PFSK-1 (cell line): ENCODE measurements at regions not wholly inside any gene's neighbourhood (a gene's known extent, or its start where the extent isn't known, plus 50 kb on each side); places are given as distances from the start of the nearest gene placed in this dataset.

Experiments used
- FOXP2 ChIP-seq: optimal IDR thresholded peaks from 2 replicates; pipeline ENCODE3; 2011; ENCODE audit warnings: borderline replicate concordance, control low read depth, inconsistent platforms; ENCODE audit not compliant: insufficient read depth; ENCODE audit errors: extremely low read length, extremely low read depth
- POLR2AphosphoS5 ChIP-seq: IDR thresholded peaks from 2 replicates; pipeline ENCODE4 v1.6.1; 2012; ENCODE audit warnings: low read depth, mild to moderate bottlenecking, control low read depth, low read length, moderate library complexity
- REST ChIP-seq, 2 experiments: IDR thresholded peaks; 2 replicates each; pipeline versions ENCODE4 v1.6.1 to v1.8.0; 2011 to 2012; ENCODE audit warnings: low read depth in 2 of 2, low read length in 2 of 2, control low read depth in 1 of 2, inconsistent platforms in 1 of 2, mild to moderate bottlenecking in 1 of 2, moderate library complexity in 1 of 2; ENCODE audit not compliant: insufficient read depth in 1 of 2
- SIN3A ChIP-seq: IDR thresholded peaks from 2 replicates; pipeline ENCODE4 v1.6.1; 2012; ENCODE audit warnings: mild to moderate bottlenecking, low read length, moderate library complexity, borderline replicate concordance; ENCODE audit not compliant: insufficient read depth
- TAF1 ChIP-seq: IDR thresholded peaks from 2 replicates; pipeline ENCODE4 v1.6.1; 2012; ENCODE audit warnings: low read length, control low read depth, borderline replicate concordance; ENCODE audit not compliant: insufficient read depth

- no peak for TF ChIP-seq REST (IDR thresholded peaks at IDR 0.05; ENCODE audit: insufficient read depth in 1 of 2, low read depth in 2 of 2, low read length in 2 of 2)
- TF ChIP-seq FOXP2, result no peak
- TF ChIP-seq POLR2AphosphoS5, result no peak
- TF ChIP-seq TAF1, result no peak
- no peak for TF ChIP-seq SIN3A
These were observed 497.1 kb upstream of the GJE1 start for GRCh38 chr6:141635621-141636020.

- no peak for TF ChIP-seq SIN3A
- TF ChIP-seq REST (IDR thresholded peaks at IDR 0.05; ENCODE audit: insufficient read depth in 1 of 2, low read depth in 2 of 2, low read length in 2 of 2), result no peak
- TF ChIP-seq FOXP2, result no peak
- TF ChIP-seq TAF1, result no peak
- TF ChIP-seq POLR2AphosphoS5, result no peak
These were observed 498.5 kb upstream of the GJE1 start for GRCh38 chr6:141634269-141634668.

- TF ChIP-seq POLR2AphosphoS5 (no peak), TAF1 (no peak), FOXP2 (no peak), REST (IDR thresholded peaks at IDR 0.05; ENCODE audit: insufficient read depth in 1 of 2, low read depth in 2 of 2, low read length in 2 of 2) (no peak), SIN3A (no peak)
These were observed 508.4 kb upstream of the GJE1 start for GRCh38 chr6:141624301-141624700.

- TF ChIP-seq FOXP2 (no peak), TAF1 (no peak)
These were observed 514.5 kb upstream of the GJE1 start for GRCh38 chr6:141618180-141618581.

GRCh38 chr6:141610741-141611140 is 522.0 kb upstream of the GJE1 start:
- TF ChIP-seq POLR2AphosphoS5 (no peak), SIN3A (no peak), FOXP2 (no peak), REST (IDR thresholded peaks at IDR 0.05; ENCODE audit: insufficient read depth in 1 of 2, low read depth in 2 of 2, low read length in 2 of 2) (no peak), TAF1 (no peak)
